Loucy (cell line): ENCODE measurements at regions not wholly inside any gene's neighbourhood (a gene's known extent, or its start where the extent isn't known, plus 50 kb on each side); places are given as distances from the start of the nearest gene placed in this dataset.

Source experiments
- H2AFZ ChIP-seq: fragments of 200-600 bp; sonication (generic); 2 replicates; pipeline ENCODE4 v1.6.0; 2016; ENCODE audit warnings: antibody characterized with exemption, mild to moderate bottlenecking, low read length, moderate library complexity
- H3F3A ChIP-seq: fragments of 200-600 bp; 2 replicates; pipeline ENCODE4 v1.6.0; 2016; ENCODE audit warnings: antibody characterized with exemption, low read depth, mild to moderate bottlenecking
- H3K27me3 ChIP-seq: fragments of 200-600 bp; sonication (generic); 2 replicates; pipeline ENCODE4 v1.6.1; 2014; ENCODE audit warnings: low read length, mild to moderate bottlenecking; ENCODE audit not compliant: insufficient read depth, poor library complexity, severe bottlenecking
- H3K36me3 ChIP-seq: fragments of 200-600 bp; sonication (generic); 2 replicates; pipeline ENCODE4 v1.6.1; 2016; ENCODE audit warnings: low read length; ENCODE audit not compliant: insufficient read depth
- H3K4me1 ChIP-seq: fragments of 200-600 bp; sonication (generic); 2 replicates; pipeline ENCODE4 v1.5.1; 2014; ENCODE audit warnings: low read length, mild to moderate bottlenecking; ENCODE audit not compliant: insufficient read depth, poor library complexity, severe bottlenecking
- H3K4me2 ChIP-seq: fragments of 200-600 bp; sonication (generic); 2 replicates; pipeline ENCODE4 v1.6.0; 2014; ENCODE audit warnings: antibody characterized with exemption, low read length, low read depth, mild to moderate bottlenecking; ENCODE audit not compliant: poor library complexity, severe bottlenecking
- H3K4me3 ChIP-seq: fragments of 200-600 bp; sonication (generic); 2 replicates; pipeline ENCODE4 v1.5.1; 2014; ENCODE audit warnings: low read length, mild to moderate bottlenecking, mixed read lengths; ENCODE audit not compliant: poor library complexity, severe bottlenecking
- H3K79me2 ChIP-seq: fragments of 200-600 bp; sonication (generic); 2 replicates; pipeline ENCODE4 v1.6.1; 2014; ENCODE audit warnings: low read length; ENCODE audit not compliant: insufficient read depth
- H3K9ac ChIP-seq: fragments of 200-600 bp; sonication (generic); 2 replicates; pipeline ENCODE4 v1.6.0; 2014; ENCODE audit warnings: mild to moderate bottlenecking, low read depth, low read length, moderate library complexity; ENCODE audit not compliant: poor library complexity, severe bottlenecking
- H3K9me2 ChIP-seq: fragments of 200-600 bp; sonication (generic); replicated peaks from 2 replicates; pipeline ENCODE4 v1.6.1; 2016; ENCODE audit warnings: low read depth, low read length, mixed read lengths
- H3K9me3 ChIP-seq: fragments of 200-600 bp; sonication (generic); 2 replicates; pipeline ENCODE4 v1.6.1; 2014; ENCODE audit warnings: mild to moderate bottlenecking, antibody characterized with exemption, low read length, low read depth; ENCODE audit not compliant: insufficient read depth
- H4K20me1 ChIP-seq: fragments of 200-600 bp; sonication (generic); 2 replicates; pipeline ENCODE4 v1.6.0; 2014; ENCODE audit warnings: antibody characterized with exemption, low read length, mild to moderate bottlenecking; ENCODE audit not compliant: insufficient read depth, poor library complexity, severe bottlenecking
- EZH2phosphoT487 ChIP-seq: fragments of 200-600 bp; IDR thresholded peaks from 2 replicates; pipeline ENCODE4 v1.6.1; 2018; ENCODE audit warnings: antibody characterized with exemption, mild to moderate bottlenecking, moderate library complexity, borderline replicate concordance
- TF ChIP-seq, protein P1 (sequence below): fragments of 200-600 bp; sonication (generic); conservative IDR thresholded peaks from 2 replicates; pipeline ENCODE4 v1.5.1; 2014; ENCODE audit warnings: mild to moderate bottlenecking, antibody characterized with exemption, low read length

DNA sequence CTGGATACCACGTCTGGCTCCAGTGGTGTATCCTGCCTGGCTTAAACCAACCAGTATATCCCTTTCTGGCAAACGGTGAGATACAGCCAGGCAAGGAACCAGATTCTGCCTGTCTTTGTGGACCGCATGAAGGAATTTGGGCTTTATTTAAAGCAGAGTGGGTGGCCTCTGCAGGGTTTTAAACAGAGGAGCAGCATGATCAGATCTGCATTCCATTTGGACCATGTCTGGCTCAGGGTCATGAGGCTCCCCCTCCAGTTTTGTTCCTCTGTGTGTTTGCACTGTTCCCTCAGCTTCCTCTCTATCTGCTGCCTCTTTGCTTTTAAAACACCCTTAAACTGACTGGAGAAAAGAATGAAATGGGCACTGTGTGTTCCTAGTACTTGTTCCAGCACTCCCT is 195.0 kb downstream of the GIPC2 start:
- no peaks in the 10 kb centered on the region for H3K27me3 ChIP-seq
- H3K4me3 ChIP-seq: no peak overlapping the region
- no peaks in the 10 kb centered on the region for H3K9me2 ChIP-seq
- no peaks in the 10 kb centered on the region for H3K79me2 ChIP-seq
- H3K36me3 ChIP-seq: no peaks in the 10 kb centered on the region
- H3K9me3 ChIP-seq: no peaks in the 10 kb centered on the region
- H3K4me2 ChIP-seq: no peak overlapping the region
- no peak overlapping the region for H2AFZ ChIP-seq
- TF ChIP-seq EZH2phosphoT487: no peak
- TF ChIP-seq, protein P1, sequence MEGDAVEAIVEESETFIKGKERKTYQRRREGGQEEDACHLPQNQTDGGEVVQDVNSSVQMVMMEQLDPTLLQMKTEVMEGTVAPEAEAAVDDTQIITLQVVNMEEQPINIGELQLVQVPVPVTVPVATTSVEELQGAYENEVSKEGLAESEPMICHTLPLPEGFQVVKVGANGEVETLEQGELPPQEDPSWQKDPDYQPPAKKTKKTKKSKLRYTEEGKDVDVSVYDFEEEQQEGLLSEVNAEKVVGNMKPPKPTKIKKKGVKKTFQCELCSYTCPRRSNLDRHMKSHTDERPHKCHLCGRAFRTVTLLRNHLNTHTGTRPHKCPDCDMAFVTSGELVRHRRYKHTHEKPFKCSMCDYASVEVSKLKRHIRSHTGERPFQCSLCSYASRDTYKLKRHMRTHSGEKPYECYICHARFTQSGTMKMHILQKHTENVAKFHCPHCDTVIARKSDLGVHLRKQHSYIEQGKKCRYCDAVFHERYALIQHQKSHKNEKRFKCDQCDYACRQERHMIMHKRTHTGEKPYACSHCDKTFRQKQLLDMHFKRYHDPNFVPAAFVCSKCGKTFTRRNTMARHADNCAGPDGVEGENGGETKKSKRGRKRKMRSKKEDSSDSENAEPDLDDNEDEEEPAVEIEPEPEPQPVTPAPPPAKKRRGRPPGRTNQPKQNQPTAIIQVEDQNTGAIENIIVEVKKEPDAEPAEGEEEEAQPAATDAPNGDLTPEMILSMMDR: no peak
- no peak overlapping the region for H3K9ac ChIP-seq
- H3F3A ChIP-seq: no peaks in the 10 kb centered on the region
- no peaks in the 10 kb centered on the region for H3K4me1 ChIP-seq
- H4K20me1 ChIP-seq: no peaks in the 10 kb centered on the region

DNA sequence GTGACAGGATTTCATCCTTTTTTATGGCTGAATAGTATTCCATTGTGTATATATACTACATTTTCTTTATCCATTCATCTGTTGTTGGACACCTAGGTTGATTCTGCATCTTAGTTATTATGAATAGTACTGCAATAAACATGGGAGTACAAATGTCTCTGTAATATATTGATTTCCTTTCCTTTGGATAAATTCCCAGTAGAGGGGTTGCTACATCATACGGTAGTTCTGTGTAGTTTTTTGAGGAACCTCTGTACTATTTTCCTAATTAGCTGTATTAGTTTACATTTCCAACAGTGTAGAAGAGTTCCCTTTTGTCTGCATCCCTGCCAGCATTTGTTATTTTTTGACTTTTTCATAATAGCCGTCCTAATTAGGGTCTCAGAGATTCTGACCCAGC is 201.3 kb downstream of the GIPC2 start:
- Histone ChIP-seq H3K4me2 (no peak overlapping the region), H3K4me3 (no peak overlapping the region), H3K9me2 (no peaks in the 10 kb centered on the region), H3K4me1 (no peaks in the 10 kb centered on the region), H2AFZ (no peak overlapping the region), H3K9ac (no peak overlapping the region), H3K36me3 (no peaks in the 10 kb centered on the region), H3F3A (no peaks in the 10 kb centered on the region), H3K9me3 (no peaks in the 10 kb centered on the region), H3K27me3 (no peaks in the 10 kb centered on the region), H4K20me1 (no peaks in the 10 kb centered on the region), H3K79me2 (no peaks in the 10 kb centered on the region)
- no peak for TF ChIP-seq EZH2phosphoT487
- TF ChIP-seq, protein P1: no peak

DNA sequence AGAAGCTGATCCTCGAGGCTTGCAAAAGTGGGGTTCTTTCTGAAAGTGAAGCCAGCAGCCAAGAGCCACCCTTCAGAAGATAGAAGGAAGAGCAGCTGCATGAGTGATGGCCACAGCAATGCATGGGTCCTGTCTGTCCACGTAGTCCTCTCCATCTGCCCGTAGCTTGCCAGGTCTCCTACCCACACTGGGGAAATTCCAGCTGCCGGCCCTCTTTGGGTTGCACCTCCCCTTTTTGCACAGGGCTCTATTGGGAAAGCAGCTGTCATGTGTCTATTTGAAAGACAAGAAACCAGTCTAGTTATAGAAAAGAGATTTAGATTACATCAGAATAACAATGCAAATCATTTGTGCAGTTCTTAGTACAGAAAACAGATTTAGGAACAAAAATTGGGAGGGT is 204.4 kb downstream of the GIPC2 start:
- Histone ChIP-seq H3K9me2 (no peaks in the 10 kb centered on the region), H3K4me2 (no peak overlapping the region), H3K4me3 (no peak overlapping the region), H3K9me3 (no peaks in the 10 kb centered on the region), H3K36me3 (no peaks in the 10 kb centered on the region), H4K20me1 (no peaks in the 10 kb centered on the region), H3K9ac (no peak overlapping the region), H3K27me3 (no peaks in the 10 kb centered on the region), H3K4me1 (no peaks in the 10 kb centered on the region), H2AFZ (no peak overlapping the region), H3F3A (no peaks in the 10 kb centered on the region), H3K79me2 (no peaks in the 10 kb centered on the region)
- TF ChIP-seq, protein P1: no peak
- no peak for TF ChIP-seq EZH2phosphoT487
